ENCODE measurements at regions not wholly inside any gene's neighbourhood (a gene's known extent, or its start where the extent isn't known, plus 50 kb on each side); places are given as distances from the start of the nearest gene placed in this dataset.
"Not testable (repeated sequence)": the region's sequence is repeated elsewhere in the genome, so short reads cannot be mapped to it uniquely, and the experiment has no call there.

DNA sequence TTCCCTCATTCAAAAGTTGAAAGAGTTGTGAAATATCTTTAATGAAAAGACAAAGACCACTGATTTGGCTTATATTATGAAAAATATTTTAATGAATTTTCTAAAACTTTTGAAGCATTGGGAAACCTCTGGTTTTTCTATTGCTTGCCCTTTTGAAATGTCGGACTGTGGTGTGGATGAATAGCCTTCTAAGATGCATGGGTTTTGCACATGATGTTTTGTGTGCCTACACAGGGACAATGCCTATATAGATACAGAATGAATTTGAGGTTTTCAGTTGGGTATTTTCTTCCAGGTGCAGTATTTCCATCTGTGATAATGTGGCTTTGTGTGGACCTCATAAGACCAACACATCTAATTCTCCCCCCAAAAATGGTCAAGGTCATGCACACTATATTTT is 1437.9 kb downstream of the REEP3 start:
- DNase-seq, result no peak

DNA sequence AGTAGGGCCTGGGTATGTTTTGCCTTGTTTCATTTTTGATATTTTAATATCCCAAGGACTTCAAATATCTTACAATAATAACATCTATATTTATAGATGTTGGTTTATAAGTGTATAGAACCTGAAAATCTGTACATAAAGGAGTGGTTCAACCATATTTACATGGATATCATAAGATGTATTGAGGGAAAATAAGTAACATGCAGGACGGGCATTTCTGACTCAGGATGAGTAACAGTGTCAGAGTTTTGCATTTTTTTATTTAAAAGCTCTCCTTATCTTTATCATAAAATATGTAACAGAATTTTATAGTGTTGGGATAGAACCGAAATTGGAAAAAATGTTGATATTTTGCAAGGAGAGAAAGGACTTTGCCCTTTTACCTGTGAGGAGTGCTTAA is 1438.7 kb downstream of the REEP3 start:
- no peak for DNase-seq

DNA sequence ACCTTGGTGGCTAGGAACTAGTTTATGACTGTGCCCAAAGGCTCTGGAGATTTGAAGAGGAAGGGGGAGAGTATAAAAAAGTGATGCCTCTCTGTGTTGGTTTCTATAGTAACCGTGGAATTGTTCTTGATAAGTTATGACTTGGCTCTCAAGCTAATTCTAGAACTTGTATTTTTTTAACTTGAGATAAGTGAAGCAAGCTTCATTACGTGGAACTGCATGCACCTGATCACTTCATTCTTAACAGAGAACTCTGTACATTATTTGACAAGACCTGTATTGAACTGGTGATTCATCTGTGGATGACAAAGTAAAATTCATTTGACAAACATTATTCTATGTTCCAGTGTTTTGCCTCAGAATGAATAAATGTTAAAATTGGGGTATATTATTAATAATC is 1452.2 kb downstream of the REEP3 start:
- no peak for DNase-seq

DNA sequence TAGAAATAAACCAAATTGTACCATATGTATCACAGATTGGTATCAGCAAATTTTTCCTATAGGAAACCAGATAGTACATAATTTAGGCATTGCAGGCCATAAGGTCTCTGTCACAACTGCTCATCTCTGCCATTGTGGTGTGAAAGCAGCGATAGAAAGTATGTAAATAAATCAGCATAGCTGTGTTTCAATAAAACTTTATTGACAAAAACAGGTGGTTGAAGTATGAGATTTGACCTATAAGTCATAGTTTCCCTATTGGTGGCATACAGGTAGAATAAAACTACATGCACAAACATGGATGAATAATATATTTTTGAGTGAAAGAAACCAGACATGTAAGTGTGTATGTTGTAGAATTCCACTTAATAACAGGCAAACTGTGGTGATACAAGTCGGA is 1454.9 kb downstream of the REEP3 start:
- no peak for DNase-seq

DNA sequence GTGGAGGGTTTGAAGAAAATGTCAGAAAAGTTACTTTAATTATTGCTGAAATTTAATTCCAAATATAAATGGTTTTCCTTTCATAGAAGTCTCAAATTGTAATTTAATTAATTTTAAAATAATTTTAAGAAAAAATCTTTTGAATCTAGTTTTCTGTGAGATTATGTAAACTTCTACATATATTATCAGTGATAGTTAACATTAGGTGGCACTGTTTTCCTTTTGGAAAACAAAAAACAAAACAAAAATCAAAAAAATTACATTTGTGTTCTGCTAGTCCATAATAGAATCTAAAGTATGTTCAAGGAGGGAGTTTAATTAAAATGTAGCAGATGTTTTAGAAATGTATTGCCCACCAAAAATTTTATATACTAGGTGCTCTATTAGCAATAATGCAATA is 1456.7 kb downstream of the REEP3 start:
- DNase-seq, result no peak

DNA sequence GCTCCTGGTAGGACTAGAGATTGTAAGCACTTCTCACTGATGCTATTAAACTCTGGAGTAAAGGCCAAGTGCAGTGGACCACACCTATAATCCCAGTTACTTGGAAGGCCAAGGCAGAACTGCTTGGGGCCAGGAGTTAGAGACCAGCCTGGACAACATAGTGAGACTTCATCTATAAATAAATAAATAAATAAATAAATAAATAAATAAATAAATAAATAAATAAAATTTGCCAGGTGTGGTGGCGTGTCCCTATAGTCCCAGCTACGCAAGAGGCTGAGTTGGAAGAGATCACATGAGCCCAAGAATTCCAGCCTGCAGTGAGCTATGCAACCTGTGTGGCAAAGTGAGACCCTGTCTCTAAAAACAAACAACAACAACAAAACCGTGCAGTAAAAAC is 1475.7 kb downstream of the REEP3 start:
- no peak for DNase-seq

DNA sequence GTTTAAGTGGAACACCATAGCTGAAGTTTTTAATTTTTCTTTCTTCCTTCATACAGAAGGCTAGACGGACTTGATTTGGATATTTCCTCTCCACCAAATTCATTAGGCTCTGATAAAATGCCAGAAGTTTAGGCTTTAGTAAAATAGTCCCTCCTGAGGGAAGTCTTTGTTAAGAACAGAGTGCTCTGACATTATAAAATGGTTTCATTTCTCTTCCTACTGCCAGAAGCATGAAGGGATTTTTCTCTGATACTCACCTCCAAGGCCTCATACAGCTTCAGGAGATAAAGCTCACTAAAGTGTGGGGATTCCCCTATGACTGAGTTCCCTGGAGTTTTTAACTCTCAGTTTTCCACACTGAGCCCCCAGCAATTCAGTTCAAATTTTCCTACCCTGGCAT is 1489.6 kb downstream of the REEP3 start:
- DNase-seq, result no peak

DNA sequence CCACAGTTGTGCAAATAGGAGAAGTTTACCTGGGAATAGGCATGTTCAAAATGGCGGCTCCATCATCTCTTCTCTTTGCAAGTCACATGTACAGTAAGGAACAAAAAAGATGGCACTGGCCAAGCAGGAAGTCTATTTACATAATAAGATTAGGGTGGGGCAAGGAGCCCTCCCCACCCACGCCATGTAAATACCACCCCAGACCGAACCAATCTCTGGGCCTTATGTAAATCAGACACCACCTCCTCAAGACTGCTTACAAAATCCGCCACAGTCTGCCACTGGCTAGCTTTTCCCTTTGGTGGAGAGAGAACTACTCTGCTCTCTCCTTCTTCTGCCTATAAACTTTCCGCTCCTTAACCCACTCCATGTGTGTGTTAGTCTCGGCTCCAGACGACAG is 1496.3 kb downstream of the REEP3 start:
- no peak for DNase-seq

DNA sequence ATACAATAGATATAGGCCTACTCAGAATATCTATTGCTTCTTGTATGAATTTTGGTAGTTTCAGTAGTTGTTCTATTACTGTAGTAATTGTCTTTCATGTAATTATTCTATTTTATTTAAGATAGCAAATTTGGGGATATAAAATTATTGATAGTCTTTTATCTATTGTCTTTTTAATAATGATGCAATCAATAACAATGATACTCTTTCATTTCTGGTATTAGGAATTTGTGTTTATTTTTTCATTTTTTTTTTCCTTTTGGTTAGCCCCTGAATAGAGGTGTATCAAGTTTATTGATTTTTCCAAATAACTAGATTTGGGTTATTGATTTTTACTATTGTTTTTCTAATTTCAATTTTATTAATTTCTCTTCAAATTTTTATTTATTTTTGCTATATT is 1503.7 kb downstream of the REEP3 start:
- no peak for DNase-seq

DNA sequence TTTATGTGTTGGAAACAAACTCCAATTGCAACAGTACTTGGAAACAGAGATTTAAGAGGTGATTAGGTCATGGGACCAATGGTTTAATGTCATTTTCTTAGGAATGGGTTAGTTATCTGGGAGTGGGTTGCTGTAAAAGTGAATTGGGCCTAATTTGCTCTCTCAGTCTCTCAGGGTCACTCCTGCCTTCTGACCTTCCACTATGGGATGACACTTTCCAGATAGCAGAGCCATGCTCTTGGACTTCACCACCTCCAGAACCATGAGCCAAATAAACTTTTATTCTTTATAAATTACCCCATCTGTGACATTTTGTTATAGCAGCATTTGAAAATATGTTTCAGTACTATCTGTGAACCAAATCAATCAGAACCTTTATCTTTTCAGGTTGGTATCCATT is 1509.1 kb downstream of the REEP3 start:
- DNase-seq, result no peak

DNA sequence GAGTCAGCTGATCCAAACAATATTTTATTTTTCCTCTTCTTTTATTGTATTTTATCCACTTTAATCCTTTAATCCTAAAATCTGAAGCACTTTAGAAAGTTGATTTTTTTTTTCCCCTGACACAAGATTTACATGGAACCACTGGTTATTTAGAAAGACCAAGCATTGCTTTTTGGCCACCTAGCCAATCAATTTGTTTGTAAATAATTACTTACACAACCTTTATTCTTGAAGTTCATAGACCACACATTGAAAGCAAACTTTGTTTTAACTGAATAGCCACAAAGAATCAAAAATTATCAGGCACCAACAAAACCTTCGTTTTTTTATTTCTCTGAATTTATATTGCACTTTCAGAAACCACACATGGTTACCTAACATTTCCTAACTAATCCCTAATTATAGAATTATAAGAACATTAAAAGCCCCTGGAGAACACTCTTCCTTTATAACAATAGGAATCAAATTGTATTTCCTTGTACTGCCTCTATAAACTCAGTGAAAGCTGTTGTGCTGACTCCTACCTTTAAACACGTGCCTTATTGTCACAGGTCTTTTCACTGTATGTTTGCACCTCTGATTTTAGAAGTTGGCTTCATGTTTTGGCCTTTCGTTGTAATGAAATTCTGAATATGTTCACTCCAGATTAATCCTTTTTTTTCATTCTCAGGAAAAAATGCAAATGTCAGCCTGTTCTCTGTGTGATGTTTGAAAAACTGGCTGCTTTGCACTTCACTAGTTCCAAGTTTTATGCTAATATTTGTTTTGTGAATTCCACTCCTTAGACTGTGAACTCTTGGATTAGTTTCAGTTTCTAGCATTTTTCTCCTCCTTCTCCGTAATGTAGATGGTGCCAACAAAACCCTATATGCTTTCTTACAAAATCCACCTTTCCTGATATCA is 1511.9 kb downstream of the REEP3 start:
- DNase-seq, result no peak

DNA sequence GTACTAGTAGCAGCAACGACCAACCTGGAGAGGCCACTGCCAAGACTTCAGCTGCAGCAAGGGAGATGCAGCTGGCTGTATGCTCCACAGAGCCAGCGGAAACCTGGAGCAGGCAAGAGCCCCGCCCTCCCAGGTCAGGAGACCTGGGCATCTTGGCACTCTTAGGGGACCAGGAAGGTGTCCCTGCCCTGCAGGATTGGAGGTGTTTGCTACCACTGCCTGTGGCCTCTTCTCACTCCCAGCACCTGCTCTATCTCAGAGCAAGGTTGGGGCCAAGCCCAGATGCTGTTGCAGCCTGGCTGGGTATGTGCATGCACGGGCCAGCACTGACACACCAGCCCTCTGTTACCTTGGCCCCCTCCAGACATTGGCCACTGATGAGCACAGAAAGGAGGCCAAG is 1512.8 kb downstream of the REEP3 start:
- no peak for DNase-seq

DNA sequence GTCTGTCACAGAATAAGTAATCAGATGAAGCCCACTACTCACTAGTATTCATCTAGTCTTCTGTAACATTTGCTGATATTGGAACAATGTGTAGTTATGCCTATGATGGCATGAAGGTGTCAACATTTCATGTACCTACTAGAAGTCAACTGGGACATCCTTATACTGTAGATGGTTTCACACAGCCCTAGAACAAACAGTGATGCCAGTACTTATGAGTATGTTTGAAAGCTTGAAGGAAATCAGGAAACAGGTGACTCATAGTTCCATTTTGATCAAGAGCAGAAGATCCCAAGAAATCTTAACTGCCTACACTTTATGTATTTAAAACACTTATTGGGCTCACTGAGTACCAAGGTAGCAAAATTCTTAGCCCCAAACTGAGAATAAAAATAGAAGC is 1519.6 kb downstream of the REEP3 start:
- DNase-seq, result no peak

DNA sequence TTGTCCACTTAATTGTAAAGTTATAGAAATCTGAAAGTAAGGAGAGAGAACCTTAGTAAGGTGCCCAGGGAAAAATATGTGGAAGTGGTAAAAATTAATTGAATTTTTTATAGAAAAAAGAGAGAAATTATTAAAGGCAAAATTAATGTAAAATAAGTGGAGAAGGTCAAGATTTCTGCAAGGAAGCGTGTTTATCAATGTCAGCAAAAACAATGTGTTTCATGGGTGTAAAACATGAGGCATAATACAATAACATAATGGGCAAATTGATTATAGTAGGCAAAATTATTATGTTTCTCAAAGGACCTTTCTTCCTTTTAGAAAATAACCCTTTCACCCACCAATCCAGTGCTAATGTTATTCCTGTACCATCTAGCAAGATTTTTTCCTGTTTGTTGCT is 1520.1 kb downstream of the REEP3 start:
- DNase-seq, result no peak

DNA sequence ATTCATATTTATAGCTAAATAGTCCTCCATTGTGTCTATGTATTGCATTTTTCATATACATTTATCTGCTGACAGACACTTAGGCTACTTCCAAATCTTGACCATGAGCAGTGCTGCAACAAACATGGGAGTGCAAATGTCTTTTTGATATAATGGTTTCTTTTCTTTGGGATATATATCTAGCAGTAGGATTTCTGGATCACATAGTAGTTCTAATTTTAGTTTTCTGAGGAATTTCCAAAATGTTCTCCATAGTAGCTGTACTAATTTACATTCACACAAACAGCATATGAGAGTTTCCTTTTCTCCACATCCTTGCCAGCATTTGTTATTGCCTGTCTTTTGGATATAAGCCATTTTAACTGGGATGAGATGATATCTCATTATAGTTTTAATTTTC is 1521.3 kb downstream of the REEP3 start:
- no peak for DNase-seq

DNA sequence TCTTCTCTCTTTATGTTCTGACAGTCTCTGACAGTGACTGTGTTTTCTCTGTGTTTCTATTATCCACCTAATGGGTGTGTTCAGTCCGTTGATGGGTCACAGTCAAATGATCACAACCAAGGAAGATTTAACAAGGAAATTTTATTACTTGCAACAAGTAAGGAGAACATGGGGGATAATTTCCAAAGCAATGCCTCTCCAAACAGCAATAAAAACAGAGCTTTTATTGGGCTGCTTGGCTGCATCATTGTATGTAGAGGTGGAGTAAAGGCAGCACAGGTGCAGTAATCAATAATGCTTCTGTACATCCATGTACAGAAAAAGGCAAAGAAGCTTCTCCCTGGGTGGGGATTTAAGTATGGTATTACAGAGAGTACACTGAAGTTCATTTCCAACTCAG is 1525.6 kb downstream of the REEP3 start:
- DNase-seq, result no peak

DNA sequence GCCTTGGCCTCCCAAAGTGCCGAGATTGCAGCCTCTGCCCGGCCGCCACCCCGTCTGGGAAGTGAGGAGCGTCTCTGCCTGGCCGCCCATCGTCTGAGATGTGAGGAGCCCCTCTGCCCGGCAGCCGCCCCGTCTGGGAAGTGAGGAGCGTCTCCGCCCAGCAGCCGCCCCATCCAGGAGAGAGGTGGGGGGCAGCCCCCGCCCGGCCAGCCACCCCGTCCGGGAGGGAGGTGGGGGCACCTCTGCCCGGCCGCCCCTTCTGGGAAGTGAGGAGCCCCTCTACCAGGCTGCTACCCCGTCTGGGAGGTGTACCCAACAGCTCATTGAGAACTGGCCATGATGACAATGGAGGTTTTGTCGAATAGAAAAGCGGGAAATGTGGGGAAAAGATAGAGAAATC is 1530.9 kb downstream of the REEP3 start:
- not testable (repeated sequence) for DNase-seq

DNA sequence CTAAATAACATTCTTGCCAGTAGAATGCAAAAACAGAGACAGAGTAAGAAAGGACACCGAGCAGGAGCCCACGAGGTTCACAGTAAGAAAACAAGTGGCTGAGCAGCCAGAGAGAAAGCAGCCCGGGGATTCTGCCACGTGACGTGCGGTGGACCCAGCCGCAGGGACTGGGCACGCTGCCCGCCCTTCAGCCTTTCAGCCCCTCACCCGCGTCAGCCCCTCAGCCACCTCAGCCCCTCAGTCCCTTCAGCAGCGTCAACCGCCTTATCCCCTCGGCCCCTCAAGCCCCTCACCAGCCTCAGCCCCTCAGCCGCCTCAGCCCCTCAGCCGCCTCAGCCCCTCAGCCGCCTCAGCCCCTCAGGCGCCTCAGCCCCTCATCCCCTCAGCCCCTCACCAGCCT is 1532.2 kb downstream of the REEP3 start:
- not testable (repeated sequence) for DNase-seq

DNA sequence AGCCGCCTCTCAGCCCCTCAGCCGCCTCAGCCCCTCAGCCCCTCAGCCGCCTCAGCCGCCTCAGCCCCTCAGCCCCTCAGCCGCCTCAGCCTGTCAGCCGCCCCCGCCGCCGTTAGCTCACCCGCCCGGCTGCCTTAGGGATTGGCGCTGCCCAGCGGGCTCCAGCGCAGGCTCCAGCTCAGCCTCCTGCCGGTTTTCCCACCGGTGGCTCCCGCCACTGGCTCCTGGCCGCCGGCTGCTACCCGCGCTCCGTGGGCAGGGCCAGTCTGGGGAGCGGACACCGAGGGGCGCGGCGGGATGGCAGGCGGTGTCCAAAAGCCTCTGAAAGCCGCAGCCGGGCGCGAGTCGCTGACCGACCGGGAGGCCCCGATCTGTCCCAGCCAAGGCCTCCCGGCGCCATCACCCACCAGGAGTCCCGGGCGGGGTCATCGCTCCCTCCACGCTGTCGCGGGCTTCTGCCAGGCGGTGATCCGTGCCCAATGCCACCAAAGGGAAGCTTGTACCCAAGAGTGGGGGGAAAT is 1532.7 kb downstream of the REEP3 start:
- not testable (repeated sequence) for DNase-seq

DNA sequence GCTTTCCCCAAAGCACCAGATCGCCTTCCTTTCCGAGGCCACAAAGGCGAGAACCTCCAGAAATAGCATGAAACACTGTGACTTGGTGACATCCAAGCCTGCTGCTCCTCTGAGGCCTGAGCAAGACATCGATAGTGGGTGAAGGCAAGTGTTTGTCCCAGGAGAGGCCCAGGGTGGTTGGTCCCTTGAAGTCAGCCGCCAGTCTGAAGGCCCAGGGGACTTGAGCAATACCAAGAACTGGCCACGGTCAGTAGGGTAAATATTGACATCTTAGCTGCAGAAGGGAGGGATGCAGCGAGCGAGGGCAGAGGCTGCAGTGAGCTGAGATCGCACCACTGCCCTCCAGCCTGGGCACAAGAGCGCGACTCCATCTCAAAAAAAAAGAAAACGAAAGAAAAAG is 1533.5 kb downstream of the REEP3 start:
- DNase-seq, result not testable (repeated sequence)

DNA sequence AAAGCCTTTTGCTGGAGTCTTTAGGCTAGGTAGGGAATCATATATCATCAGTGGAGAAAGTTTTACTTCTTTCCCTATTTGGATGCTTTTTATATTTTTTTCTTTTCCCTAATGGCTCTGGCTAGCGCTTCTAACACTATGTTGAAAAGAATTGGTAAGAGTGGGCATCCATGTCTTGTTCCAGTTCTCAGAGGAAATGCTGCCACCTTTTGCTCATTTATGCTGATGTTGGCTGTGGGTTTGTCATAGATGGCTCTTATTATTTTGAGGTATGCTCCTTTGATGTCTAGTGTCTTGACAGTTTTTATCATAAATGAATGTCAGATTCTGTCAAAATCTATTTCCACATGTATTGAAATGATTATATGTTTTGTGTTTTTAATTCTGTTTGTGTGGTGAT is 1544.1 kb downstream of the REEP3 start:
- no peak for DNase-seq

DNA sequence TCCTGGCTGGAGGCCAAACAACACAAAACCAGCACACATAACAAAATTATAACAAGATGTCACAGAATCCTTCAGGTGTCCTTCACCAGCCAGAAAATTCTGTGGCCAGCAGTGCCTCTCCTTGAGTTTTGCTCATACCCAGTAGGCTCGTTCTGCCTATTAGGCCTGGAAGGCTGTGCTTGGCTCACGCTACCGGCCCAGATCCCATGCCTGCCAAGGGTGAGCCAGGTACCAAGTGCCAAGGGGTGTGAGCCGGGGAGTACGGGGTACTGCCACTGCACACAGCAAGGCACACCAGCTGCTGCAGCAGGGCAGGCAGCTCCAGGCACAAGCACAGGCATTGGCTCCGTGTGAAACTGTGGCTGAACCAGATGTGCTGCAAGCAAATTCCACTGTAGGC is 1562.0 kb downstream of the REEP3 start:
- DNase-seq, result no peak

DNA sequence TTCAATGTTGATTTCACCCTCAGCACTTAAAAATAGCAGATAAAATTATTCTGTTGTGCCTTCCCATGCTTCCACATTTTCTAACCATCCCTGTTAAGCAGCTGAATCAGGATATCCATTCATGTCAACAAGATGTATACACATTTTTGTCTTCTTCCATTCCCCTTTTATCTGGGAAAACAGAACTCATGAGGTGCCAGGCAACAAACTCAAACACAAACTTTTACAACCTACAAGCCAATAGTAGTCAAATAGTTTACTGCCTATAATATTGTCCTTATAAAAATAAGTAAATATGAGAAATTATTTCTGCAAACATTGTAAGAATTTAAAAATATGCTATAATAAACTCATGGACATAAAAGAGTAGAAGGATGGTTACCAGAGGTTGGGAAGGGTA is 1569.8 kb downstream of the REEP3 start:
- no peak for DNase-seq

DNA sequence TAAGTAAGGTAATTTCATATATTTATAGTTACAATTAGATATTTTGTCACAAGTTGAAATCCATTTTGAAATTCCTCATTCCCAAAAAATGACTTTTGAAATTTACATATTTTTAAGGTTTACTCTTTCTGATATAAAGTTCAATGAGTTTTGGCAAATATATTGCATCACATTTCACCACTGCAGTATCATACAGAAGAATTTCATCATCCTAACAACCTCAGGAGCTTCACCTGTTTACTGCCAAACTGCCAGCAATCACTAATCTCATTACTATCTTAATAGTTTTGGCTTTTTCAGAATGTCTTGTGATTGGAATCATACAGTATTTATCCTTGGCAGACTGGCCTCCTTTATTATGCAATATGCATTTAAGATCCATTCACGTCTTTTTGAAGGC is 1578.9 kb downstream of the REEP3 start:
- DNase-seq, result no peak

DNA sequence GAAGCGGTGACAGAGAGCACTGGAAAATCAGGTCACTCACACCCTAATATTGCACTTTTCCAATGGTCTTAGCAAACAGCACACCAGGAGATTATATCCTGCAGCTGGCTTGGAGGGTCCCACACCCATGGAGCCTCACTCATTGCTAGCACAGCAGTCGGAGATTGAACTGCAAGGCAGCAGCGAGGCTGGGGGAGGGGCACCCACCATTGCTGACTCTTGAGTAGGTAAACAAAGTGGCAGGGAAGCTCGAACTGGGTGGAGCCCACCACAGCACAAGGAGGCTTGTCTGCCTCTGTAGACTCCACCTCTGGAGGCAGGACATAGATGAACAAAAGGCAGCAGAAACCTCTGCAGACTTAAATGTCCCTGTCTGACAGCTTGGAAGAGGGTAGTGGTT is 1579.7 kb downstream of the REEP3 start:
- DNase-seq, result not testable (repeated sequence)
